HG03095 (cell line): ENCODE measurements at regions not wholly inside any gene's neighbourhood (a gene's known extent, or its start where the extent isn't known, plus 50 kb on each side); places are given as distances from the start of the nearest gene placed in this dataset.
"Not testable (repeated sequence)": the region's sequence is repeated elsewhere in the genome, so short reads cannot be mapped to it uniquely, and the experiment has no call there.

Source experiments
- ATAC-seq: cut with Tn5 transposase; IDR thresholded peaks from one replicate; pipeline ENCODE4 v1.9.1; 2021; ENCODE audit warnings: moderate library complexity; ENCODE audit not compliant: unreplicated experiment

DNA sequence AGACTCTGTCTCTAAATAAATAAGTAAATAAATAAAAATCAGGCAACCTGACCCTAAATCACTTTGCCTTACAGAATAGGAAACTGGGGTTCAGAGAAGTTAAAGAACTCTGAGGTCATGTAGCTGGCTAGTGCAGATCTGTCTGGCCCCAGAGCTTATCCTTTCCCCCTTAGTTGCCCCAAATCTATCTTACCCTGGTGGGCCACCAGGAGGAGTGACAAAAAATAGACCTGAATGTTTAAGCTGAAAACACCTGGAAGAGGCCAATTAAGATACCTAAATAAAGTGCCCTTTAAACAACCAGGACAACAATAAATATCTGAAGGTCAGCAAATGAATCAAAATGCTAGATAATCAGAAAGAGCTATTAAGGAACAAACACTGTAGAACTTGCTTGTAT, 59.7 kb downstream of the TEX35 start:
- ATAC-seq, result no peak

DNA sequence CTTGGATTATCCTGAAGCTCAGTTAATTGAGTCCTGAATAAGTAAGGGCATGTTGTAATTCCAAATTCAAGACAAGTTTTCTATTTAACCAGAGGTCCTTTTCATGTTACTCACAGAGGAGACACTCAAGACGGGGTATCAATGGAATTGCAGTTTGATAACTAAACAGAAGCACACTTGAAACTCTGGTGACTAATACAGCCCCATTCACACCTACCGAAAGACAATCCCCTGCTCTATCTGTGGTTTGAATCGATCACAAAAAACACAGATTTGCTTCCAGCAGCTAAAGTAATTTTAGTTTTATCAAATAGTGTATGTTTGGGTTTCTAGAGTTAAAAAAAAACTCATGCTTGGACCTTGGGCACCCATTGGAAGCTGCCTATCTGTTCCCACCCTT, 60.4 kb downstream of the TEX35 start:
- peak; percentile 62 for ATAC-seq

DNA sequence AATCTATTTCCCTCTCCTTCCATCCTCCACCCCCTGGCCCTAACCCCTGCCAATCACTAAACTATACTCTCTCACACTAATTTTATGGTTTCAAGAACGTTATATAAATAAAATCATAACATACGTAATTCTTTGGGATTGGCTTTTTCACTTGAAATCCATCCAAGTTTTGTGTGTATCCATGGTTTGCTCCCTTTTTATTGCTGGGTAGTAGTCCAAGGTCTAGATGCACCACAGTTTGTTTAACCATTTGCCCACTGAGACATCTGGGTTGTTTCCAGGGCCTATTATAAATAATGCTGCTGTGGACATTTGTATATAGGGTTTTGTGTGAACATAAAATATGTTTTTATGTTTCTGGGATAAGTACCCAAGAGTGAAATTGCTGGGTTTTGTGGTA, 61.4 kb downstream of the TEX35 start:
- ATAC-seq, result no peak

DNA sequence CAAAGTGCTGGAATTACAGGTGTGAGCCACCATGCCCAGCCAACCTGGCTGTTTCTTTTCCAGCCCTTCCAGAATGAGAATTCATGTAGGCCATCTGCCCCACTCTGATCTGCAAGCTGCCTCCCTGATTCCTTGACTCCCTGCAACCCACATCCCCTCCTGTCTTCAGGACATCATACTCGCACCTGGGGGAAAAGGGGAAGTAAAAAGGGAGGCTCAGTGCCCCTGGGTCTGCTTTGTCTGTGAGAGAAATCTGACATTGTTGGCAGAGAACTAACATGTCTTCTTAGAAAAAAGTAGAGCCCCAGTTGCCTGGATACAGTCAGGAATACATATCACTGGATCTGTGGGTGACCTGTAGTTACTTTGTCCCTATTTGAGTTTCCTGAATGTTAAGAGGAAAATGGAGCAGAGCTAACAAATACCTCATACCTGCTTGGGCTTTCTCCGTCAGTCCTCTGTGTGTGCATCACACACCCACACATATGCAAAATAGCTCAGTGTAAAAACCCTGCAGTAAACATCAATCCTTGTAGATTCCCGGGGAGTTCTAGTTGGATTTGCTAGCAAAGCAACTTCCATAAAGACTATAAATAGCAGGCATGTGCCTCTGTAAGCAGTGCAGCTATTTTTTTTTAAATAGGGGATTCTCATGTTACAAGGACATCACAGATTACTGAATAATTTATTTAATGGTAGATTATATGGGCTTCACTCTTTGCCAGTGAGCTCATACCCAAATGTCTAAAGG, 62.9 kb downstream of the TEX35 start:
- peak; percentile 24 for ATAC-seq

DNA sequence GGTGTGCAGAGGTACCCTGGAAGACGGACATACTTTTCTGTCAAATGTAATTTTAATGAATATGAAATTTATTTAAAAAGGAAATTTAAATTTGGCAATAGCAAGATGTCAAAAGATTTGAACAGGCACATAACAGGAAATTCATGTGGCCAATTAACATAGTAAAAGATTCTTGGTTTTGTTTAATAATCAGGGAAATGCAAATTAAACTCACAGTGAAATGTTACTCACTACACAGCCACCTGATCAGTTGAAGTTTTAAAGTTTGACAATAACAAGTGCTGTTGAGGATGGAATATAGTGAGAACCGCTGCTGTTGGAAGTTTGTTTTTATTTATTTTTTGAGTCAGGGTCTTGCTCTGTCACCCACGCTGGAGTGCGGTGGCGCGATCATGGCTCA, 63.9 kb downstream of the TEX35 start:
- ATAC-seq, result no peak

DNA sequence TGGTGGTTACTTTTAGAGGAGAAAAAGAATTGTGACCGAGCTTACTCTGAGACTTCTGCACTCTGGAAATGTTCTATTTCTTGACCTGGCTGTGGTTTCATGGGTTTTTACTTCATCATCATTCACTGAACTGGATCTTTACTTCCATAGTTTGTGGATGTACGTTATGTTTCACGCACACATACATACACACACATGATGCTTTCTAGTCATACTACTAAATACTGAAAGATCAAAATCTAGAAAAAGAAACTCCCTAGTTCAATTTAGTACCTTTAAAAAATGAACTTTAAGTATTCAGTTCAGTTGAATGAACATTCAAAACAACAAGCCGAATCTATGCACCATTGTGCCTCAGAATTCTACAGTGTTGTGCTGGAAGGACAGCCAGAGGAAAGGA, 65.0 kb downstream of the TEX35 start:
- ATAC-seq, result no peak

DNA sequence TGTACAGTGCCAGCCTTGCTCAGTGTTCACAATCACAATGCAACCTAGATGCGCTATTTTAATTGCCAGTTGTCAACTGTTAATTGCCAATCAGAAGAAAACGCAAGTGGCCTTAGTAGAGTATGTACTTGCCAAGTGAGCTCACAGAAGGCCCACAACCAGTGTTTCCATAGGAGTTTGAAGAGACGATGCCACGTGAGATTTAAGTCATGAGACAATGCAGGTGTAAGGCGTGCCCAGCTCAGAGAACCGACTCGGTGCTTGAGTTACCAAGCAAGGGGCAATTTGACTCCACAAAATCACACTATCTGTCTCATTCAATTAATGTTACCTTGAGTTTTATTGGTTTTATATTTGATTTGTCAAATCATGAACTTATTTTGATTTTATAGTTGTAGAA, 65.6 kb downstream of the TEX35 start:
- ATAC-seq, result no peak

DNA sequence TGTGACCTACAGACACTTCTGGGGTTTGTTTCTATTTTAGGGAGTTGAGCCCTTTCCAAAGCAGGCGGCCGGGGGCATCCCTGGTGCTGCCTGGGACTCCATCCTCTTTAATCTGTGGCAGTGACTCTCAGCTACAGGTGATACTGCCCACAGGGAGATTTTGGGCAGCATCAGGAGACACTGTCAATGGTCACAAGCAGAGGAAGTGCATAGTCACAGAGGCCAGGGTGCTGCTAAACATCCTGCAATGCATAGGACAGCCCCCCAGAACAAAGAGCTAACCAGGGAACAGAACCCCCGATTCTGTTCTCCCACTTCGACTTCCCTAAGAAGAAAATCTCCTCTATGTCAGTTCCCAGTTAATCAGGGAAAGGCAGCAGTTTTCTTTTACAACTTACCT, 66.2 kb downstream of the TEX35 start:
- no peak for ATAC-seq

DNA sequence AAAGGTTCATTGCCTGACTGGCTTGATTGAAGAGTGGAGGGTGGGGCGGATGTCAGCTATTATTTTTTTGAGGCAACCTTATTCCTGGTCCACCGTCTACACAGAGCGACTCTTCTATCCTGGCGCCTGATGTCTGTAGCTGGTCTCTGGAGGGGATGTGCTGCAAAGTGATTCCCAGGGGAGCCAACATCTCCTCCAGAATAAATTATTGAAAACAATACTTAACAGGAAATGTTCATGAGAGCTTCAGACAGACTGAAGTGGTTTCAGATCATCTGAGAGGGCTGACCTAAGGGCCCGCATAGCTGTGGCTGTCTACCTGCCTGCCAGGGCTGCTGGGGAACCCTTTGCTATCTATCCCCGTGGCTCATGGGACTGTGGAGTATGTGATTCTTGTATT, 66.7 kb downstream of the TEX35 start:
- peak; percentile 51 for ATAC-seq

DNA sequence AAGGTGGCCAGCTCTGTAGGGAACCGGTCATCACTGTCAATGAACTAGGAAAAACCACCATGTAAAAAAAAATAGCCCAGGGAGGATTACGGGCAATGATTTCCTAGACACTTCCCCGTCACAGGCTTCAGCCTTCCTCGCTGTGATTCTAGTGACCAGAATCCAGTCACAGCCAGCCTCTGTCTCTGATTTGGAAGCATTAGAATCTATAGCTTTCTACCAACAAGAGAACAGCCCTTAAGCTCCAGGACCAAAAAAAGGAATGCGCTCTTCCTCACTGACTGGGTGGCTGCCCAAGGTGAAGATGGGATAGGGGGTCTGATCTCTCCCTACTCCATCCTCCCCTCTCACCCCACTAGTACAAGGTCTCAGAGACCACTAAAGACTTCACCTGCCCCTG, 67.2 kb downstream of the TEX35 start:
- ATAC-seq, result no peak

DNA sequence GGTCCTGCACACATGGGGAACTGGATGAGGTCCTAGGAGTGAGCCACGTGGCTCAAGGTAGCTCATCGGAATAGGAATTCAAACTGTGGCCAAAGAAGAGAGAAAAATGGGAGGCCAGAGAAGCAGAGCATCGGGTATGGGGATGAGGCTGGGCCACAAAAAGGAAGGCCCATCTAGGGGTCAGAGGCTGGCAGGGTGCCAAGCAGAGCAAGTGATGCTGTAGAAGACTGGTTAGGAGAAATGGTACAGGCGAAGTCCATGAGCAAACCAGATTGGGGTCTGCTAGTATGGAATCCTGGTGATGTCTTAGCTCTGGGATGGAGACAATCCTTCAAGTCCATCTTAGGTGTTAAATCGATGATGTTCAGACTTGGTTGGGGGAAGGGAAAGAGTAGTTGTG, 68.0 kb downstream of the TEX35 start:
- peak; percentile 0 for ATAC-seq

DNA sequence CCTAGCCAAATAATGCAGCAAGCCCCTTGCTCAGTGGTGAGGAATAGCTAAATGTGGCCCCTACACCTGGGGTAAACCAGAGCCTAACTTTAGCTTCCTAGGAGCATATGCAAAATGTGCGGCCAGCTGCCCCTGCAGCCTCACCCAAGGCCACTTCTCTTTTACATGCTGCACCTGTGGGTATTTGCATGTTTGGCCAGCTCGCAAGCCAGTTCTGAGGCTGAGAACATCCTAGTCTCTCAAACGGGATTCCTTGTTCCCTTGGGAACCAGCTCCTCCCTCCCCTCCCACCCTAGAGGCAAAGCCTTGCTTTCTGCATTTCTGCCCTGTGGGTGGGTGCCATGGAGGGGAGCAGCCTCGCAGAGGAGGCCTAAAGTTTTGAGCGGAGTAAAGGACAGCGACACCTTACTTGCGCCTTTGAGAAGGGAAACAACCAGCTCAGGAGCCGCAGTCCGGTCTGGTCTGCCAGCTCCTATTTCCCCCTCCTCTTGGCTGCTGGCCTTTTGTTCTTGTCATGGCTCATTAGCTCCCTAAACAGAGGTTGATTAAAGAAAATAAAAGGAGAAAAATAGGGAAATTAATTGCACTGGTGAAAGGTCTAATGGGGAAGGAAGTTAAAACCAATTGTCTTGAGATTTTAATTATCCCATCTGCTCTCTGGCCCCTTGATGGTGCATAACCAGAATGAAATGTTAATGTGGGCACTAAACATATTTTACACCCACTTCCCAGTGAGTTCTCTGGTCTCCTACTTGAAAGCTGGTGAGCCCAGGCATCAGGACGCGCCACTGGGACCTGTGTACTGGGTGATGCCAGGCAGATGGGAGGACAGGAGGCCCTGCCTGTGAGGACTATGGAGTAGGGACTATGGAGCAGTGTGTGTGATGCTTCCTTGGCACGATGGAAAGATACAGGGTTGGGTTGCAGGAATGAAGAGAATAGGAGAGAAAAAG, 68.7 kb downstream of the TEX35 start:
- ATAC-seq, result peak; percentile 80

DNA sequence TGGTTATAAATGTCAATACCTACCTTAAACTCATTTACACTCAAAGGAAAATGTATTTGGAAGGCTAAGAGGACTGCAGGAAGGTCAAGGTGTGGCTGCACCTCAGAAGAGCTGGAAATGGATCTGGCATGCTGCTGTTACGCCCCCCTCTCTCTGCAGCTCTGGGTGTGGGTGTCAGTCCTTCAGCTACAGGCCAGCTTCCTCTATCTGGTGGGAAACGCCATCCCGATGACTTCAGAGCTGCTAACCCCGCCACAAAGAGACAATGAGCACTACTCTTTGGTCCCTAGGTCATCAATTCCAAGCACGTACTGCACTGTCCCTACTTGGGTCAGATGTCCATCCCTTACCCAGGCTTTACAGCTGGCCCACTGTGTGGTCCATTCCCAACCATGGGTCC, 74.2 kb downstream of the TEX35 start:
- ATAC-seq, result no peak

DNA sequence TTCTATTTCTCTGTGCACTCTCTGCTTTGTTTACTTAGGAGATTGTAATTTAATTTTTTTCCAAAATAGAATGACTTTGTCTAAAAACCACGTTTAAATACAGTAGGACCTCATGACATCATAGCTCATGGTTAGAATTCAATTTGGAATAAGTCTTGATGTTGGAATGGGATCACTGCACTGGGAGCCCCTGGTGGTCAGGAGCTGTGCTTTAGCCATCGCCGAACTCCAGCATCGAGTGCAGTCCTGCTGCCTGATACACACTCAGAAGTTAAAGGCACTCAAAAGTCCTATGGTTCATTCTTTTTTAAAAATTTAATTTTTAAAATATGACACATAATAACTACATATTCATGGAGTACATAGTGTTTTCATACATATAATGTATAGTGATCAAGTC, 75.1 kb downstream of the TEX35 start:
- no peak for ATAC-seq

DNA sequence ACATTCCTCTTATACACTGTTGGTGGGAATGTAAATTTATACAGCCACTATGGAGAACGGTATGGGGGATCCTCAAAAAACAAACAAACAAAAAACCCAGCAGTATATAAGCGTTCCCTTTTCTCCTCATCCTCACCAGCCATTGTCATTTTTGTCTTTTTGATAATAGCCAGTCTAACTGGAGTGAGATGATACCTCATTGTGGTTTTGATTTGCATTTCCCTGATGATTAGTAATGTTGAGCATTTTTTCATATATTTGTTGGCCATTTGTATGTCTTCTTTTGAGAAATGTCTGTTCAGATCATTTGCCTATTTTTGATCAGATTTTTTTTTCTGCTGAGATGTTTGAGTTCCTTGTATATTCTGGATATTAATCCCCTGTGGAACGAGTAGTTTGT, 76.1 kb downstream of the TEX35 start:
- not testable (repeated sequence) for ATAC-seq

DNA sequence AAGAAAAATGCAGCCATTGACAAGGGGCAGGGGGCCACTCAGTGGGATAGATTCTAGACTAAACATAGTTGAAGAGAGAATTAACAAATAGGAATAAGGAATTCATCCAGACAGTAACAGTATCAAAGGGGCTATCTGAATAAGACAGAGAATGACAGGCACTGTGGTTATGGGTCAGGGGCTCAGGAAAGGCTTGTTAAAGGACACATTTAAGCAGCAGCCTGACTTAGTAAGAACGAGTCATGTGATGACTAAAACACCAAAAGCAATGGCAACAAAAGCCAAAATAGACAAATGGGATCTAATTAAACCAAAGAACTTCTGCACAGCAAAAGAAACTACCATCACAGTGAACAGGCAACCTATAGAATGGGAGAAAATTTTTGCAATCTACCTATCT, 78.9 kb downstream of the TEX35 start:
- ATAC-seq, result not testable (repeated sequence)

DNA sequence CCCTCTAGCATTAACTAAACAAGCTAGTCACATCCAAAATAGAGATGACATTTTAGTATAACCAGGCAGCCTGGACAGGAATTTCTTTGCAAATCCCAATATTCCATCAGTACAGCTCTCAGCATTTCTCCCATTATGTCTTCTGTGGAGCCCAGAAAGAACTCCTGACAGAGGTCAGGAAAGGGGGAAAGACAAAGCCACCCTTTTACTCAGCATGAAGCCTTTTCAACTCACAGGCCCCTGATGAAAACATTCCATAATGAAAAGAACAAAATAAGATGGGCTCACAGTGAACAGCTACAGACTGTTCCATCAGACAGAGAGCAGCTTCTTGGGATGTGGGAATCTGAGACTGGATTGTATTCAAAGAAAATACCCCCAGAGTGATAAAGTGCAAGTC, 80.6 kb downstream of the TEX35 start:
- ATAC-seq, result no peak

DNA sequence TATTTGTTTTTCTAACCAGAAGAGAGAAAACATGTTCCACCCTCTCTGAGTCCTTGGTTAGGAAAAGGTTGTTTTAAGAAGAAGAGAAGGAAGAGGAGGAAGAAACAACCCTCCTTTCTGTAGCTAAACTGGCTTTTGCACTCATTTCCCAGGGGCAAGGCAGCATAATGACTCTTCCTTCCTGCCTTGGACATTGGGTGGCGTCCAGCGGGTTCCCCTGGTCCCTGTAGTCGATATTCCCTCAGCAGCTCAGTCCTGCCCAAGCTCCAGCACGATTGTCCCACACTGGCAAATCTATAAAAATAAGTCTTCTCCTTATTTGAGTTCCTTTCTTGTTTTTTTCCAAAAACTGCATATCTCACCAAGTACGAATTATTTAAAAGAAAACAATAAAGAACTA, 81.2 kb downstream of the TEX35 start:
- ATAC-seq, result no peak

DNA sequence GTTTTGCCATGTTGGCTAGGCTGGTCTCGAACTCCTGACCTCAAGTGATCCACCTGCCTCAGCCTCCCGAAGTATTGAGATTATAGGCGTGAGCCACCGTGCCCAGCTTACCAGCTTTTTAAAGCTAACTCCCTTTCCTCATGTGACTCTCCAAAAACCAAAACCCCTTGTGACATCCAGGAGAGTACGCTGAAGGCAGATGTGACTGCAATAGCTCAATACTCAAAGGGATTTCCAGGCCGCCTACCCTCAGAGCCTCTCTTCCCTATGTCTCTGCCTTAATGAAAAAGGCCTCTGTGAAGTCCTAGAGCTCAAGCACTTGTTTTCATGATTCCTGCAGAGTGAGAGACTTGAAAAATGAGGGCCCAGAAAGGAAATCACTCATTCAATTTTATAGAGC, 82.6 kb downstream of the TEX35 start:
- no peak for ATAC-seq

DNA sequence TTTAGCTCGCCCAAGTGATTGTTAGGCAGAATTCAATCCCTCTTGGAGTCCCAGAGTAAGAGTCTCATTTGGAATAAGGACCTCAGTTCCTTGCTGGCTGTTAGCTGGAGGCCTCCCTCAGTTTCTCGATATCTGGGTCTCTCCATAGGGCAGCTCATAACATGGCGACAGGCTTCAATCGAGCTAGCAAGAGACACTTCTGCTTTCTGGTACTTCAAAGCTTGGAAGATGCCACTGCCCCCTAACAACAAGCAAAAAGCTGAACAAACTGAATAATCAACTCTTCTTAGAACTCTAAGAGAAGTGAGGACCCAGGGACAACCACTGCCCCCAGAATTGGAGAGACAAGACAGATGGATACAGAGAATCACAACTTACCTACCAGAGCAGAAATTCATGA, 86.2 kb downstream of the TEX35 start:
- no peak for ATAC-seq

DNA sequence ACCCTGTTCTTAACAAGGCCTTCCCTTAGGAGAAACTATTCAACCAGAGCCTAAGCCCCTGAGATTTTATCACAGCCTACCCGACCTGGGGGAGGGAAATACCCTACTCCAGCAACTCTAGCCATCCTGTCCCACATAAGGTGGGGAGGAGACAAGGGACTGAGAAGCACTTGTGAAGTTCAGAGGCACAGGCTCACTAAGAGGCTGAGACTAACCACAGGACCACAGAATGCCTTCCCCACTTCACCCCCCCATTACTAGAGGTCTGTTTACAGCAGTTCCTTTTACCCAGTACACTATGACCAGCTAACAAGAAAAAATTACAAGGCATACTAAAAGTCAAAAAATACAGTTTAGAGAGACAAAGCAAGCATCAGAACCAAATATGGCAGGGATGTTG, 86.8 kb downstream of the TEX35 start:
- peak; percentile 78 for ATAC-seq

DNA sequence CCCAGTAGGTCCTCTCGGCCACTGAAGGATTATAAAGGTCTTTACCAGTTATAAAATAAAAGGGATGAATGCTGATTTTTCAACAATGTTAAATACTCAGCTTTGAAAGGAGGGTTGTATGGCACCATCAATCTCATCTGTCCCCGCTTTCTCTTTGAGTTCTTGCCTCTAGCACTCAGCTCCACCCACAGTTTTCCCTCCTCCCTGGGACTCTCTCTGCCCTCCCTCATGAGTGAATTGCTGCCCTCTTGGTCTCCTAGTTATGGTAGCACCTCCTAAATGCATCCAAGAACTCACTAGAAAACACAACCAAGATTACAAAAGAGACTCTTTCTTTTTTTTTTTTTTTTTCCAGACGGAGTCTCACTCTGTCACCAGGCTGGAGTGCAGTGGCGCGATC, 91.0 kb downstream of the TEX35 start:
- no peak for ATAC-seq
